Peyer's patch (tissue), 4 donors: ENCODE measurements at regions not wholly inside any gene's neighbourhood (a gene's known extent, or its start where the extent isn't known, plus 50 kb on each side); places are given as distances from the start of the nearest gene placed in this dataset.

ENCODE experiments used
- DNase-seq, 3 donors: peaks; one replicate each; pipeline ENCODE4 v3.0.0-alpha.2; 2017 to 2019
- H3K27ac ChIP-seq, 4 donors: fragments of 200-600 bp; sonication (generic); one replicate each; pipeline ENCODE4 v1.5.1; 2016 to 2019
- H3K27me3 ChIP-seq, 2 donors: fragments of 200-600 bp; sonication (generic); one replicate each; pipeline ENCODE4 v1.5.1; 2019
- H3K36me3 ChIP-seq, 3 donors: fragments of 200-600 bp; sonication (generic); one replicate each; pipeline ENCODE4 v1.5.1; 2016 to 2019
- H3K4me1 ChIP-seq, 4 donors: fragments of 200-600 bp; sonication (generic); one replicate each; pipeline ENCODE4 v1.5.1; 2016 to 2019
- H3K4me3 ChIP-seq, 4 donors: fragments of 200-600 bp; sonication (generic); 1 replicate in 3 of 4; 2 replicates in 1 of 4; pipeline ENCODE4 v1.5.1; 2016 to 2019; ENCODE audit warnings: mild to moderate bottlenecking in 1 of 4
- H3K9me3 ChIP-seq, 4 donors: fragments of 200-600 bp; sonication (generic); one replicate each; pipeline ENCODE4 v1.5.1; 2016 to 2019; ENCODE audit warnings: mild to moderate bottlenecking in 1 of 4
- CTCF ChIP-seq, 6 experiments: fragments of 450-650 bp in 4 of 6; fragments of 200-600 bp in 2 of 6; sonication (generic) in 1 of 6; IDR thresholded peaks; one replicate each; pipeline ENCODE4 v1.5.1; 2017 to 2019; ENCODE audit warnings: antibody characterized with exemption in 6 of 6, mild to moderate bottlenecking in 3 of 6, moderate library complexity in 1 of 6
- POLR2A ChIP-seq, 2 donors: fragments of 450-650 bp; IDR thresholded peaks; one replicate each; pipeline ENCODE4 v1.5.1; 2017; ENCODE audit warnings: antibody characterized with exemption in 2 of 2, mild to moderate bottlenecking in 2 of 2, moderate library complexity in 2 of 2

GRCh38 chr10:108097258-108097657 lies 932.8 kb upstream of the SORCS1 start:
- no peaks in the 10 kb centered on the region for H3K36me3 ChIP-seq
- no peaks in the 10 kb centered on the region for H3K4me1 ChIP-seq
- H3K9me3 ChIP-seq = no peaks in the 10 kb centered on the region
- no peaks in the 10 kb centered on the region for H3K27me3 ChIP-seq
- H3K4me3 ChIP-seq = no peak overlapping the region
- no peak for DNase-seq
- no peak for TF ChIP-seq CTCF (IDR thresholded peaks at IDR 0.05)
- no peak for TF ChIP-seq POLR2A (IDR thresholded peaks at IDR 0.05)
- no peak overlapping the region for H3K27ac ChIP-seq

GRCh38 chr10:108095932-108096925 lies 931.7 kb upstream of the SORCS1 start:
- Histone ChIP-seq H3K36me3 (no peaks in the 10 kb centered on the region), H3K4me3 (no peak overlapping the region), H3K27ac (no peak overlapping the region), H3K9me3 (no peaks in the 10 kb centered on the region), H3K4me1 (no peaks in the 10 kb centered on the region), H3K27me3 (no peaks in the 10 kb centered on the region)
- no peak for DNase-seq
- TF ChIP-seq POLR2A (IDR thresholded peaks at IDR 0.05) (no peak), CTCF (IDR thresholded peaks at IDR 0.05) (no peak)

GRCh38 chr10:108090476-108091215 lies 926.1 kb upstream of the SORCS1 start:
- H3K4me3 ChIP-seq = no peak overlapping the region
- H3K27ac ChIP-seq = no peak overlapping the region
- H3K4me1 ChIP-seq = no peaks in the 10 kb centered on the region
- no peaks in the 10 kb centered on the region for H3K36me3 ChIP-seq
- TF ChIP-seq CTCF (IDR thresholded peaks at IDR 0.05) = no peak
- TF ChIP-seq POLR2A (IDR thresholded peaks at IDR 0.05) = no peak
- no peak for DNase-seq
- no peaks in the 10 kb centered on the region for H3K9me3 ChIP-seq
- H3K27me3 ChIP-seq = no peaks in the 10 kb centered on the region

GRCh38 chr10:108086502-108086901 lies 922.0 kb upstream of the SORCS1 start:
- no peaks in the 10 kb centered on the region for H3K4me1 ChIP-seq
- H3K36me3 ChIP-seq = no peaks in the 10 kb centered on the region
- no peak for DNase-seq
- no peaks in the 10 kb centered on the region for H3K27me3 ChIP-seq
- no peak overlapping the region for H3K4me3 ChIP-seq
- no peak overlapping the region for H3K27ac ChIP-seq
- no peaks in the 10 kb centered on the region for H3K9me3 ChIP-seq
- TF ChIP-seq POLR2A (IDR thresholded peaks at IDR 0.05) = no peak
- TF ChIP-seq CTCF (IDR thresholded peaks at IDR 0.05) = no peak

GRCh38 chr10:108082596-108082995 lies 918.1 kb upstream of the SORCS1 start:
- no peaks in the 10 kb centered on the region for H3K36me3 ChIP-seq
- H3K9me3 ChIP-seq = no peaks in the 10 kb centered on the region
- no peaks in the 10 kb centered on the region for H3K27me3 ChIP-seq
- no peak for TF ChIP-seq CTCF (IDR thresholded peaks at IDR 0.05)
- TF ChIP-seq POLR2A (IDR thresholded peaks at IDR 0.05) = no peak
- H3K27ac ChIP-seq = no peak overlapping the region
- no peak for DNase-seq
- no peaks in the 10 kb centered on the region for H3K4me1 ChIP-seq
- no peak overlapping the region for H3K4me3 ChIP-seq
